Cardiac muscle cell (in vitro differentiated cells and primary cell): ENCODE measurements at regions not wholly inside any gene's neighbourhood (a gene's known extent, or its start where the extent isn't known, plus 50 kb on each side); places are given as distances from the start of the nearest gene placed in this dataset.

Source experiments
- DNase-seq, 2 donors: peaks; one replicate each; pipeline versions ENCODE4 v3.0.0 to v3.0.0-alpha.2; 2010 to 2017; ENCODE audit warnings: low read depth in 1 of 2, low spot score in 1 of 2
- H3K27ac ChIP-seq: fragments of 200-600 bp; sonication (generic); 2 replicates; pipeline ENCODE4 v1.5.1; 2016
- H3K27me3 ChIP-seq: fragments of 200-600 bp; sonication (generic); 2 replicates; pipeline ENCODE4 v1.6.0; 2016; ENCODE audit warnings: control low read depth
- H3K36me3 ChIP-seq: fragments of 200-600 bp; sonication (generic); 2 replicates; pipeline ENCODE4 v1.5.1; 2016; ENCODE audit warnings: control low read depth
- H3K4me1 ChIP-seq: fragments of 200-600 bp; sonication (generic); 2 replicates; pipeline ENCODE4 v1.8.1; 2017; ENCODE audit warnings: low read depth, mild to moderate bottlenecking, mixed run types
- H3K4me3 ChIP-seq: fragments of 200-600 bp; sonication (generic); 2 replicates; pipeline ENCODE4 v1.5.1; 2016; ENCODE audit warnings: mild to moderate bottlenecking
- H3K9me3 ChIP-seq: fragments of 200-600 bp; sonication (generic); 2 replicates; pipeline ENCODE4 v1.5.1; 2017; ENCODE audit warnings: low read depth, mild to moderate bottlenecking, control low read depth
- TF ChIP-seq, protein P1 (sequence below): IDR thresholded peaks from 2 replicates; pipeline ENCODE4 v1.5.1; 2012; ENCODE audit warnings: low read depth, mild to moderate bottlenecking, low read length

GRCh38 chr13:33525763-33526162 lies 240.2 kb upstream of the STARD13 start:
- no peaks in the 10 kb centered on the region for H3K4me1 ChIP-seq
- no peak overlapping the region for H3K27ac ChIP-seq
- no peak overlapping the region for H3K4me3 ChIP-seq
- no peaks in the 10 kb centered on the region for H3K9me3 ChIP-seq
- TF ChIP-seq, protein P1, sequence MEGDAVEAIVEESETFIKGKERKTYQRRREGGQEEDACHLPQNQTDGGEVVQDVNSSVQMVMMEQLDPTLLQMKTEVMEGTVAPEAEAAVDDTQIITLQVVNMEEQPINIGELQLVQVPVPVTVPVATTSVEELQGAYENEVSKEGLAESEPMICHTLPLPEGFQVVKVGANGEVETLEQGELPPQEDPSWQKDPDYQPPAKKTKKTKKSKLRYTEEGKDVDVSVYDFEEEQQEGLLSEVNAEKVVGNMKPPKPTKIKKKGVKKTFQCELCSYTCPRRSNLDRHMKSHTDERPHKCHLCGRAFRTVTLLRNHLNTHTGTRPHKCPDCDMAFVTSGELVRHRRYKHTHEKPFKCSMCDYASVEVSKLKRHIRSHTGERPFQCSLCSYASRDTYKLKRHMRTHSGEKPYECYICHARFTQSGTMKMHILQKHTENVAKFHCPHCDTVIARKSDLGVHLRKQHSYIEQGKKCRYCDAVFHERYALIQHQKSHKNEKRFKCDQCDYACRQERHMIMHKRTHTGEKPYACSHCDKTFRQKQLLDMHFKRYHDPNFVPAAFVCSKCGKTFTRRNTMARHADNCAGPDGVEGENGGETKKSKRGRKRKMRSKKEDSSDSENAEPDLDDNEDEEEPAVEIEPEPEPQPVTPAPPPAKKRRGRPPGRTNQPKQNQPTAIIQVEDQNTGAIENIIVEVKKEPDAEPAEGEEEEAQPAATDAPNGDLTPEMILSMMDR, result no peak
- no peak for DNase-seq
- H3K36me3 ChIP-seq, result no peaks in the 10 kb centered on the region
- no peaks in the 10 kb centered on the region for H3K27me3 ChIP-seq

- no peak overlapping the region for H3K4me3 ChIP-seq
- H3K9me3 ChIP-seq, result no peaks in the 10 kb centered on the region
- H3K27ac ChIP-seq, result no peak overlapping the region
- no peaks in the 10 kb centered on the region for H3K36me3 ChIP-seq
- TF ChIP-seq, protein P1, result no peak
- no peaks in the 10 kb centered on the region for H3K4me1 ChIP-seq
- no peak for DNase-seq
- no peaks in the 10 kb centered on the region for H3K27me3 ChIP-seq
These were observed 241.2 kb upstream of the STARD13 start for GRCh38 chr13:33526718-33527117.

- H3K27ac ChIP-seq, result no peak overlapping the region
- H3K4me3 ChIP-seq, result no peak overlapping the region
- no peaks in the 10 kb centered on the region for H3K36me3 ChIP-seq
- no peaks in the 10 kb centered on the region for H3K27me3 ChIP-seq
- no peaks in the 10 kb centered on the region for H3K9me3 ChIP-seq
- H3K4me1 ChIP-seq, result no peaks in the 10 kb centered on the region
- TF ChIP-seq, protein P1, result no peak
- DNase-seq, result no peak
These were observed 243.3 kb upstream of the STARD13 start for GRCh38 chr13:33528896-33529295.

GRCh38 chr13:33531484-33531883 lies 245.9 kb upstream of the STARD13 start:
- H3K4me3 ChIP-seq, result no peak overlapping the region
- no peaks in the 10 kb centered on the region for H3K9me3 ChIP-seq
- no peak for DNase-seq
- H3K4me1 ChIP-seq, result no peaks in the 10 kb centered on the region
- TF ChIP-seq, protein P1, result no peak
- no peak overlapping the region for H3K27ac ChIP-seq
- no peaks in the 10 kb centered on the region for H3K27me3 ChIP-seq
- H3K36me3 ChIP-seq, result no peaks in the 10 kb centered on the region

- Histone ChIP-seq H3K9me3 (no peaks in the 10 kb centered on the region), H3K27me3 (no peaks in the 10 kb centered on the region), H3K4me3 (no peak overlapping the region), H3K36me3 (no peaks in the 10 kb centered on the region), H3K27ac (no peak overlapping the region), H3K4me1 (peaks cover 4% of the 10 kb centered on the region)
- TF ChIP-seq, protein P1, result no peak
- DNase-seq, result no peak
These were observed 249.5 kb upstream of the STARD13 start for GRCh38 chr13:33535061-33535460.

DNA sequence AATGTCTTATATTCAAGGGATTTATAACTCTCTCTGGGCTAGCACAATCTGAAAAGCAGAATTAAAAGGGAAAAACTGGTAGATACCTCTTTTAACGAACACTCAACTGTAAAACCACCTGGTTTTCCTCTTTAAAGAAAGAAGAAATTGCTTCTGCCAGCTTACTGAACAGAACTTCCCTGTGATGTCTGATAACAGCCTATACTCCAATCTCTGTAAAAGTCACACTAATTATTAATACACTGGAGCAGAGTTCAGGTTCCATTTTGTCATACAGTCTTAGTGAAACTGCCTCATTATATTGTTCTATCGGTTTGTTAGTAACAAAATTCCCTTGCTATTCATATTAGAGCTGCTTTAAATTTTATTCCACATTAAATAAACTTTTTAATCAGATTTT lies 251.0 kb upstream of the STARD13 start:
- Histone ChIP-seq H3K4me1 (peaks cover 13% of the 10 kb centered on the region), H3K27me3 (no peaks in the 10 kb centered on the region), H3K4me3 (no peak overlapping the region), H3K9me3 (no peaks in the 10 kb centered on the region), H3K36me3 (no peaks in the 10 kb centered on the region), H3K27ac (no peak overlapping the region)
- TF ChIP-seq, protein P1, result no peak
- DNase-seq, result no peak
